KMS-11 (cell line): ENCODE measurements at regions not wholly inside any gene's neighbourhood (a gene's known extent, or its start where the extent isn't known, plus 50 kb on each side); places are given as distances from the start of the nearest gene placed in this dataset.

Experiments used
- H2AFZ ChIP-seq: fragments of 200-600 bp; sonication (generic); 2 replicates; pipeline ENCODE4 v1.6.1; 2016; ENCODE audit warnings: antibody characterized with exemption, mixed run types, low read depth
- H3K27ac ChIP-seq: fragments of 200-600 bp; sonication (generic); 2 replicates; pipeline ENCODE4 v1.6.1; 2016; ENCODE audit warnings: mild to moderate bottlenecking, mixed run types
- H3K27me3 ChIP-seq: fragments of 200-600 bp; sonication (generic); 2 replicates; pipeline ENCODE4 v1.6.1; 2017; ENCODE audit warnings: mild to moderate bottlenecking, low read depth, mixed run types, moderate library complexity; ENCODE audit not compliant: insufficient read depth
- H3K36me3 ChIP-seq: fragments of 200-600 bp; sonication (generic); 2 replicates; pipeline ENCODE4 v1.6.1; 2017; ENCODE audit warnings: mild to moderate bottlenecking, mixed run types; ENCODE audit not compliant: insufficient read depth
- H3K4me1 ChIP-seq: fragments of 200-600 bp; sonication (generic); 2 replicates; pipeline ENCODE4 v1.6.1; 2016; ENCODE audit warnings: mild to moderate bottlenecking, low read depth, mixed run types; ENCODE audit not compliant: poor library complexity, severe bottlenecking
- H3K4me2 ChIP-seq: fragments of 200-600 bp; sonication (generic); 2 replicates; pipeline ENCODE4 v1.7.0; 2016; ENCODE audit warnings: mild to moderate bottlenecking, mixed run types
- H3K4me3 ChIP-seq: fragments of 200-600 bp; sonication (generic); IDR thresholded peaks from 2 replicates; pipeline ENCODE4 v1.6.1; 2017; ENCODE audit warnings: low read depth, low read length, mixed read lengths; ENCODE audit not compliant: insufficient read depth
- H3K79me2 ChIP-seq: fragments of 200-600 bp; sonication (generic); 2 replicates; pipeline ENCODE4 v1.6.1; 2016; ENCODE audit warnings: low read depth, mixed run types; ENCODE audit not compliant: insufficient read depth
- H3K9ac ChIP-seq: fragments of 200-600 bp; sonication (generic); 2 replicates; pipeline ENCODE4 v1.6.1; 2016; ENCODE audit warnings: mild to moderate bottlenecking, mixed run types
- H4K20me1 ChIP-seq: fragments of 200-600 bp; sonication (generic); 2 replicates; pipeline ENCODE4 v1.6.1; 2016; ENCODE audit warnings: mild to moderate bottlenecking, mixed run types; ENCODE audit not compliant: insufficient read depth
- TF ChIP-seq, protein P1 (sequence below): fragments of 200-600 bp; sonication (generic); conservative IDR thresholded peaks from 2 replicates; pipeline ENCODE4 v1.6.1; 2017; ENCODE audit warnings: low read depth, mild to moderate bottlenecking, antibody characterized with exemption, low read length, moderate library complexity, mixed read lengths

DNA sequence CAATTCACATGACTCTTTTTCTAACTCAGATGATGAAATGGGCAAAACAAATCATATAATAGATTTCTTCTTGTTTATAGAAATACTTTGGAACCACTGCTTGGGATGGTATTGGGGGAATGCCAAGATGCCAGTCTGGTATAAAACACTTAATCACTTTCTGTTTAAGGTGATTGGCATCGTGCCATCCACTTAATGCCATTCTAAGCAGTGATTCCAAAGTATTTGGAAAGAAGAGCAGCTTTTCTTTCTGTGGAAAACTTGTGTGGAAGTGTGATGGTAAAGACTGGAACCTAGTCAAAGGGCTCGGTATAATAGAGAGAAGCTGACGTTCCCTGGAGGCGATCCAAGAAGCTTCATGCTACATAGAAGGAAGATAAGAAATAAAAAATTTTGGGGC is 120.6 kb downstream of the TMEM26 start:
- H3K4me3 ChIP-seq, result no peak overlapping the region
- no peak overlapping the region for H3K4me2 ChIP-seq
- H3K4me1 ChIP-seq, result no peaks in the 10 kb centered on the region
- H3K79me2 ChIP-seq, result no peaks in the 10 kb centered on the region
- H3K27me3 ChIP-seq, result no peaks in the 10 kb centered on the region
- no peak overlapping the region for H3K27ac ChIP-seq
- no peaks in the 10 kb centered on the region for H3K36me3 ChIP-seq
- TF ChIP-seq, protein P1, sequence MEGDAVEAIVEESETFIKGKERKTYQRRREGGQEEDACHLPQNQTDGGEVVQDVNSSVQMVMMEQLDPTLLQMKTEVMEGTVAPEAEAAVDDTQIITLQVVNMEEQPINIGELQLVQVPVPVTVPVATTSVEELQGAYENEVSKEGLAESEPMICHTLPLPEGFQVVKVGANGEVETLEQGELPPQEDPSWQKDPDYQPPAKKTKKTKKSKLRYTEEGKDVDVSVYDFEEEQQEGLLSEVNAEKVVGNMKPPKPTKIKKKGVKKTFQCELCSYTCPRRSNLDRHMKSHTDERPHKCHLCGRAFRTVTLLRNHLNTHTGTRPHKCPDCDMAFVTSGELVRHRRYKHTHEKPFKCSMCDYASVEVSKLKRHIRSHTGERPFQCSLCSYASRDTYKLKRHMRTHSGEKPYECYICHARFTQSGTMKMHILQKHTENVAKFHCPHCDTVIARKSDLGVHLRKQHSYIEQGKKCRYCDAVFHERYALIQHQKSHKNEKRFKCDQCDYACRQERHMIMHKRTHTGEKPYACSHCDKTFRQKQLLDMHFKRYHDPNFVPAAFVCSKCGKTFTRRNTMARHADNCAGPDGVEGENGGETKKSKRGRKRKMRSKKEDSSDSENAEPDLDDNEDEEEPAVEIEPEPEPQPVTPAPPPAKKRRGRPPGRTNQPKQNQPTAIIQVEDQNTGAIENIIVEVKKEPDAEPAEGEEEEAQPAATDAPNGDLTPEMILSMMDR, result no peak
- no peaks in the 10 kb centered on the region for H4K20me1 ChIP-seq
- no peak overlapping the region for H2AFZ ChIP-seq
- no peak overlapping the region for H3K9ac ChIP-seq

DNA sequence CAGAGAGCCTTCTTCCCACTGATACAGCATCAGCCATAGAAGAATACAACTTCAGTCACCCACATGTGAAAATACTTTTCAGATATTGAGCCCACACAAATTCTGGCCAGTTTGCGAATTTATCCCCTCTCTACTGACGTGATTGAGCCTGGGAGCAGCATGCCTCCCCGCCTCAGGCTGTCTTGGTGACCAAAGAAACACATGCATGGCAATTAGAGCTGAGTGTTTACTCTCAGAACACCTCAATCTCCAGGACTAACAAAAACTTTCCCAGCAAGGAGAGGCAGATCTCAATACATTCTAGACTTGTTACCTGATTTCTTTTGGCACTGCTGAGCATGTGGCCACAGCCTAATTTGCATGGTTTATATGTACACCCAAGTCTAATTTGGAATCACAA is 122.5 kb downstream of the TMEM26 start:
- H3K4me2 ChIP-seq, result no peak overlapping the region
- no peaks in the 10 kb centered on the region for H3K36me3 ChIP-seq
- no peaks in the 10 kb centered on the region for H3K79me2 ChIP-seq
- no peaks in the 10 kb centered on the region for H3K4me1 ChIP-seq
- no peak overlapping the region for H3K9ac ChIP-seq
- H4K20me1 ChIP-seq, result no peaks in the 10 kb centered on the region
- no peak overlapping the region for H3K4me3 ChIP-seq
- TF ChIP-seq, protein P1, result no peak
- no peak overlapping the region for H2AFZ ChIP-seq
- no peak overlapping the region for H3K27ac ChIP-seq
- no peaks in the 10 kb centered on the region for H3K27me3 ChIP-seq

DNA sequence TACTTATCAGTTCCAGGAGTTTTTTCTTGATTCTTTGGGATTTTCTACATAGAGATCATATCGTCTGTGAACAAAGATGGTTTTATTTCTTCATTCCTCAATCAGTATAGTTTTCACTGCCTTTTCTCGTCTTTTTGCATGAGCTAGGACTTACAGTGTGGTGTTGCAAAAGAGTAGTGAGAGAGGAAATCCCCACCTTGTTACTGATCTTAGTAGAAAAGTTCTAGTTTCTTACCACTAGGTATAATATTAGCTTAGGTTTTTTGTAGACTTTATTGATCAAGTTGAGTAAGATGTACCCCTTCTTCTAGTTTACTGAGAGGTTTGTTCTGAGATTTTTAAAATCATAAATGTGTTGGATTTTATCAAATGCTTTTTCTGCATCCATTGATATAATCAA is 123.3 kb downstream of the TMEM26 start:
- H3K4me2 ChIP-seq, result no peak overlapping the region
- H3K9ac ChIP-seq, result no peak overlapping the region
- H3K79me2 ChIP-seq, result no peaks in the 10 kb centered on the region
- no peaks in the 10 kb centered on the region for H3K27me3 ChIP-seq
- H3K4me1 ChIP-seq, result no peaks in the 10 kb centered on the region
- no peak overlapping the region for H3K27ac ChIP-seq
- no peaks in the 10 kb centered on the region for H4K20me1 ChIP-seq
- TF ChIP-seq, protein P1, result no peak
- no peaks in the 10 kb centered on the region for H3K36me3 ChIP-seq
- no peak overlapping the region for H3K4me3 ChIP-seq
- no peak overlapping the region for H2AFZ ChIP-seq

DNA sequence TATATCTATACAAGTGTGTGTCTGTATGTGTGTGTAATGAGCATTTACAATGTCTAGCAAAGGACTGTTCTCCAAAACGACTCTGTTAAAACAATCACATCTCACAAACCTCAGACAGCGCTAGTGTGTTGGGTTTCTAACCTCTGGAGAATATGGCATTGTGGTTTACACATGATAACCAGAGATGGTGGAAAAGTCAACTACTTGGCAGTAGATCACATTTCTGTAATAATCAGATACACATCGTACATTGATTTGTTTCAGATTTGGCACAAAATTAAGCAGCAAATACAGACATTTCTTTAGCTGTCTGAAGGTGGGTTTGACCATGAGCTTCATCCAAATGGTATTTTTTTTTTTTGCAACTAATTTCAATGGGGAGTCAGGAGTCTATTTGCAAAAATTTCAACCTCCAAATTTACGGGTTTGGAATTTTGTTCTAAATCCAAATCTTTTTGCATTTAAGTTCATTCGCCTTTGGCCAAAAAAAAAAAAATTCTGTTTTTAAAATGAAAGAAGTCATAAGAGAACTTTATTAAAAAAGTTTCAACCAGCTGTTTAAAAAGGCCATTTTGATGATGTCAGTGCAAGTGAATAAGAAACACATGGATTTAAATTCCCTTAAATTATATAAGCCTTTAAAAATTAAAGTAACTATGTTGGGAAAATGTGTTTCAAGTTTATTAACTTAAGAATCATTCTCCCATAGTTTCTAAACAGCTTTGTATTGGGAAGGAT is 127.8 kb downstream of the TMEM26 start:
- Histone ChIP-seq H3K27ac (no peak overlapping the region), H4K20me1 (no peaks in the 10 kb centered on the region), H3K27me3 (no peaks in the 10 kb centered on the region), H3K9ac (no peak overlapping the region), H2AFZ (no peak overlapping the region), H3K36me3 (no peaks in the 10 kb centered on the region), H3K79me2 (no peaks in the 10 kb centered on the region), H3K4me1 (no peaks in the 10 kb centered on the region), H3K4me2 (no peak overlapping the region), H3K4me3 (no peak overlapping the region)
- TF ChIP-seq, protein P1, result no peak
